ENCODE measurements at regions not wholly inside any gene's neighbourhood (a gene's known extent, or its start where the extent isn't known, plus 50 kb on each side); places are given as distances from the start of the nearest gene placed in this dataset.

DNA sequence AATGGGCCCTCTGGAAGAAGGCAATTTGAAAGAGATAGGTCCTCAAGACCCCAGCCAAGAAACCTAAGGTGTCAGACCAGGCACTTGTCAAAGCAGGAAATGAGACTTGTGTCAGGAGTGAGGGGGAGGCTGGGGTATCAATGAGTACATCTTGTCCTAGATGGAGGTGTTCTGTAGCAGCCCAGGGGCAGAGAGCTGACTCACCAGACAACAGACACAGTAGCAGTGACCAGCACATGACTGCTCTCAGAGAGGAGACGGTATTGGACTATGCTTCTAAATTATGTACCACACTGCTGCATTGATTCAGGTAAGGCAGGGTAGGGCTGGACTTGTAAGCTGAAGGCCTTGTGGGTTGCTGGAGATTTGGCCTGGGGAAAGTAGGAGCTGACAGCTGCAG is 551.2 kb upstream of the KLF4 start:
- Histone ChIP-seq H3K4me2 (ENCODE audit: low read length) (peak overlapping the region; percentile 67), H3K9me2 (replicated peaks; ENCODE audit: low read length) (no peaks in the 10 kb centered on the region), H3K79me2 (ENCODE audit: low read length) (no peaks in the 10 kb centered on the region), H3K4me3 (ENCODE audit: low read length) (no peak overlapping the region), H3K36me3 (ENCODE audit: low read depth, low read length) (no peaks in the 10 kb centered on the region), H3K9me3 (ENCODE audit: low read length) (0 out of 2 replicates have a peak, but pooled peaks cover 12% of the 10 kb centered on the region), H2AFZ (ENCODE audit: low read length) (no peak overlapping the region), H3K9ac (ENCODE audit: low read length) (peak overlapping the region; percentile 44; the same call in 1 of the 2 replicates), H4K20me1 (ENCODE audit: low read length) (no peaks in the 10 kb centered on the region), H3K27ac (ENCODE audit: low read length) (peak overlapping the region; percentile 94), H3F3A (ENCODE audit: low read length, unreplicated experiment) (peaks cover 3% of the 10 kb centered on the region), H3K27me3 (ENCODE audit: low read length) (no peaks in the 10 kb centered on the region), H3K4me1 (ENCODE audit: insufficient read depth, low read length) (peaks cover 41% of the 10 kb centered on the region)
- DNase-seq (peak; percentile 64), ATAC-seq (peak; percentile 69)
- POLR2A ChIA-PET (ENCODE audit: unreplicated experiment) = no interaction called here
- CTCF ChIA-PET = interaction anchor here (0.7 kb wide), 1 partner anchor 187 kb away, joined by 3 read pairs; no protein-coding TSS in a partner anchor
- BruUV-seq (replicated peaks) = no TSS peak
- TF ChIP-seq, protein P1, sequence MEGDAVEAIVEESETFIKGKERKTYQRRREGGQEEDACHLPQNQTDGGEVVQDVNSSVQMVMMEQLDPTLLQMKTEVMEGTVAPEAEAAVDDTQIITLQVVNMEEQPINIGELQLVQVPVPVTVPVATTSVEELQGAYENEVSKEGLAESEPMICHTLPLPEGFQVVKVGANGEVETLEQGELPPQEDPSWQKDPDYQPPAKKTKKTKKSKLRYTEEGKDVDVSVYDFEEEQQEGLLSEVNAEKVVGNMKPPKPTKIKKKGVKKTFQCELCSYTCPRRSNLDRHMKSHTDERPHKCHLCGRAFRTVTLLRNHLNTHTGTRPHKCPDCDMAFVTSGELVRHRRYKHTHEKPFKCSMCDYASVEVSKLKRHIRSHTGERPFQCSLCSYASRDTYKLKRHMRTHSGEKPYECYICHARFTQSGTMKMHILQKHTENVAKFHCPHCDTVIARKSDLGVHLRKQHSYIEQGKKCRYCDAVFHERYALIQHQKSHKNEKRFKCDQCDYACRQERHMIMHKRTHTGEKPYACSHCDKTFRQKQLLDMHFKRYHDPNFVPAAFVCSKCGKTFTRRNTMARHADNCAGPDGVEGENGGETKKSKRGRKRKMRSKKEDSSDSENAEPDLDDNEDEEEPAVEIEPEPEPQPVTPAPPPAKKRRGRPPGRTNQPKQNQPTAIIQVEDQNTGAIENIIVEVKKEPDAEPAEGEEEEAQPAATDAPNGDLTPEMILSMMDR (conservative IDR thresholded peaks at IDR 0.05; ENCODE audit: low read depth, low read length) = no peak
- TF ChIP-seq EZH2 (IDR thresholded peaks at IDR 0.05; ENCODE audit: low read length, unreplicated experiment) = no peak
- TF ChIP-seq EZH2phosphoT487 (IDR thresholded peaks at IDR 0.05; ENCODE audit: borderline replicate concordance, low read length) = no peak
- intact Hi-C loops (cut with micrococcal nuclease) = no loop called here

- CTCF ChIA-PET = no interaction called here
- Histone ChIP-seq H3K4me3 (ENCODE audit: low read length) (no peak overlapping the region), H3F3A (ENCODE audit: low read length, unreplicated experiment) (peaks cover 3% of the 10 kb centered on the region), H3K4me2 (ENCODE audit: low read length) (peak overlapping the region; percentile 58), H3K27ac (ENCODE audit: low read length) (peak overlapping the region; percentile 94), H3K79me2 (ENCODE audit: low read length) (no peaks in the 10 kb centered on the region), H3K36me3 (ENCODE audit: low read depth, low read length) (no peaks in the 10 kb centered on the region), H3K9ac (ENCODE audit: low read length) (peak overlapping the region; percentile 38; the same call in 1 of the 2 replicates), H4K20me1 (ENCODE audit: low read length) (no peaks in the 10 kb centered on the region), H3K9me2 (replicated peaks; ENCODE audit: low read length) (no peaks in the 10 kb centered on the region), H3K4me1 (ENCODE audit: insufficient read depth, low read length) (peaks cover 41% of the 10 kb centered on the region), H3K27me3 (ENCODE audit: low read length) (no peaks in the 10 kb centered on the region), H2AFZ (ENCODE audit: low read length) (no peak overlapping the region), H3K9me3 (ENCODE audit: low read length) (0 out of 2 replicates have a peak, but pooled peaks cover 11% of the 10 kb centered on the region)
- DNase-seq (peak; percentile 67), ATAC-seq (peak; percentile 37)
- intact Hi-C loops (cut with micrococcal nuclease) = no loop called here
- BruUV-seq (replicated peaks) = no TSS peak
- TF ChIP-seq EZH2phosphoT487 (IDR thresholded peaks at IDR 0.05; ENCODE audit: borderline replicate concordance, low read length) (no peak), EZH2 (IDR thresholded peaks at IDR 0.05; ENCODE audit: low read length, unreplicated experiment) (no peak)
- TF ChIP-seq, protein P1 (conservative IDR thresholded peaks at IDR 0.05; ENCODE audit: low read depth, low read length) = no peak
- POLR2A ChIA-PET (ENCODE audit: unreplicated experiment) = no interaction called here
These were observed 549.9 kb upstream of the KLF4 start for GRCh38 chr9:108039493-108039892.

DNA sequence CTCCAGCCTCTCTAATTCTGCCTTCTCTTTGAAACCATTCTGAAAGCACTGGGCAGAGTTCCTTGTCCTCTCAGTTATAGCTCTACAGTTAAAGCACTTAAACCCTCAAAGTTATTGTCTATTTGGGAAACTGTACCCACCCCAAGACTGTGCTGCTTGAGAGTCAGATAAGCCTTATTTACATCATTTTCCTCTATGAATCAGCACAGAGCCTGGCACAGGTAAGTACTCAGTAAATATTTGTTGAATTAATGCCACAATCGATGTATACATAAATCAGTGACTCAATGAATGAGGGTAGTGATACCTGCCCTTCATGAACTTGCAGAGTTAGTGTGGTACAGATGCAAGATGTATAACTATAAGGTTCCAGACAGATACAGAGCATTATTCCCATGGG is 549.4 kb upstream of the KLF4 start:
- intact Hi-C loops (cut with micrococcal nuclease) = no loop called here
- H3K9me2 ChIP-seq (replicated peaks; ENCODE audit: low read length) = no peaks in the 10 kb centered on the region
- peak overlapping the region; percentile 94 for H3K27ac ChIP-seq (ENCODE audit: low read length)
- peaks cover 41% of the 10 kb centered on the region for H3K4me1 ChIP-seq (ENCODE audit: insufficient read depth, low read length)
- no peaks in the 10 kb centered on the region for H3K36me3 ChIP-seq (ENCODE audit: low read depth, low read length)
- no peak overlapping the region for H3K4me3 ChIP-seq (ENCODE audit: low read length)
- no peak overlapping the region for H2AFZ ChIP-seq (ENCODE audit: low read length)
- ChIA-PET POLR2A (ENCODE audit: unreplicated experiment) (no interaction called here), CTCF (no interaction called here)
- peak overlapping the region; percentile 58 for H3K4me2 ChIP-seq (ENCODE audit: low read length)
- H3K9me3 ChIP-seq (ENCODE audit: low read length) = 0 out of 2 replicates have a peak, but pooled peaks cover 6% of the 10 kb centered on the region
- ATAC-seq (peak; percentile 36), DNase-seq (peak; percentile 71)
- H3F3A ChIP-seq (ENCODE audit: low read length, unreplicated experiment) = peaks cover 3% of the 10 kb centered on the region
- no peaks in the 10 kb centered on the region for H4K20me1 ChIP-seq (ENCODE audit: low read length)
- H3K9ac ChIP-seq (ENCODE audit: low read length) = peak overlapping the region; percentile 38; the same call in 1 of the 2 replicates
- no peaks in the 10 kb centered on the region for H3K27me3 ChIP-seq (ENCODE audit: low read length)
- no peak for TF ChIP-seq EZH2phosphoT487 (IDR thresholded peaks at IDR 0.05; ENCODE audit: borderline replicate concordance, low read length)
- no peak for TF ChIP-seq EZH2 (IDR thresholded peaks at IDR 0.05; ENCODE audit: low read length, unreplicated experiment)
- TF ChIP-seq, protein P1 (conservative IDR thresholded peaks at IDR 0.05; ENCODE audit: low read depth, low read length) = no peak
- no peaks in the 10 kb centered on the region for H3K79me2 ChIP-seq (ENCODE audit: low read length)
- BruUV-seq (replicated peaks) = no TSS peak
